Muscle layer of colon (tissue), 2 donors: ENCODE measurements at regions not wholly inside any gene's neighbourhood (a gene's known extent, or its start where the extent isn't known, plus 50 kb on each side); places are given as distances from the start of the nearest gene placed in this dataset.

ENCODE experiments used
- H3K27ac ChIP-seq: one replicate; pipeline ENCODE4 v1.7.0; 2013; ENCODE audit warnings: low read depth, mild to moderate bottlenecking, low read length, moderate library complexity
- H3K27me3 ChIP-seq, 2 donors: one replicate each; pipeline ENCODE4 v1.7.0; 2013; ENCODE audit warnings: low read length in 2 of 2, mild to moderate bottlenecking in 2 of 2; ENCODE audit not compliant: insufficient read depth in 2 of 2, control insufficient read depth in 1 of 2
- H3K36me3 ChIP-seq: one replicate; pipeline ENCODE4 v1.7.0; 2013; ENCODE audit warnings: mild to moderate bottlenecking, low read length; ENCODE audit not compliant: insufficient read depth
- H3K4me1 ChIP-seq: one replicate; pipeline ENCODE4 v1.7.0; 2013; ENCODE audit warnings: mild to moderate bottlenecking, low read length; ENCODE audit not compliant: insufficient read depth
- H3K4me3 ChIP-seq, 2 donors: one replicate each; pipeline ENCODE4 v1.7.0; 2013; ENCODE audit warnings: low read length in 2 of 2, low read depth in 1 of 2, mild to moderate bottlenecking in 1 of 2, moderate library complexity in 1 of 2
- H3K9ac ChIP-seq: one replicate; pipeline ENCODE4 v1.7.0; 2013; ENCODE audit warnings: low read length
- H3K9me3 ChIP-seq: one replicate; pipeline ENCODE4 v1.7.0; 2013; ENCODE audit warnings: mild to moderate bottlenecking, low read length
- donor health status: abdominal sarcoma.
- donor health status: Adenocarcinoma of cecum.

DNA sequence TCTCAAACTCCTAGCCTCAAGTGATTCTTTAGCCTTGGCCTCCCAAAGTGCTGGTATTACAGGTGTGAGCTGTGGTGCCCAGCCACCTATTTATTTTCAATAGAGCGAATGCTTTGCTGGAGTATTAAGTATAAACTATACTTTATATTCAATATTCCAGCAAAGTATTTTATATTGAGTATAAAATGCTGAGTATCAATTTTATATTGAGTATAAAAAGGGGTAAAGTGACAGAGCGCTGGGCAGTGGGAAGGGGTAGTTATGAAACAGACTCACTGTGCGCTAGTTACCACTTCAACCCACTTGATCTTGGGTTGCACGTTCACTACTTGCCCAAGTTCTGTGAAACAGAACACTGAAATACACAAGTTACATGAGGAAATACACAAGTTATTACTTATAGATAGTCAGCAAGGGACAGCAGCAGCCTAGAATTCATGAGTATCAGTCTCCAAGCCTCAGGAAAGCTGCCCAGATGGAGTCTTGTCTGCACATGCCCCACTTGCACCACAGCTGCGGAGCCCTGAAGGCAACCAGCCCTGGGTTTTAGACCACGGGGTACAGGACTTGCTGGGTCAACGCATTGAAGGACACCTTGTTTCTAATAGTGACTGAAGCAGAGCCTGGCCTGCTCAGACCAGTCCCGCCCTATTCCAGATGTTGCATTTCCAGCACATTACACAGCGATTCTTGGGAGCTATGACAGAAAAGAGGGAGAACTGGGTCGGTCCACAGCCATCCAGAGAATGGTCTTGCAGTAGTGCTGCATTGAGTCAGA is 51.6 kb upstream of the SYT13 start:
- Histone ChIP-seq H3K9ac (no peak overlapping the region), H3K9me3 (no peaks in the 10 kb centered on the region), H3K27ac (no peak overlapping the region), H3K36me3 (no peaks in the 10 kb centered on the region), H3K27me3 (no peaks in the 10 kb centered on the region), H3K4me3 (no peak overlapping the region), H3K4me1 (peaks cover 3% of the 10 kb centered on the region)

GRCh38 chr11:45336136-45336535 is 50.0 kb upstream of the SYT13 start:
- Histone ChIP-seq H3K36me3 (no peaks in the 10 kb centered on the region), H3K9ac (no peak overlapping the region), H3K27ac (no peak overlapping the region), H3K4me1 (peaks cover 6% of the 10 kb centered on the region), H3K27me3 (no peaks in the 10 kb centered on the region), H3K9me3 (no peaks in the 10 kb centered on the region), H3K4me3 (no peak overlapping the region)
